ENCODE measurements at regions not wholly inside any gene's neighbourhood (a gene's known extent, or its start where the extent isn't known, plus 50 kb on each side); places are given as distances from the start of the nearest gene placed in this dataset.
"Not testable (repeated sequence)": the region's sequence is repeated elsewhere in the genome, so short reads cannot be mapped to it uniquely, and the experiment has no call there.

DNA sequence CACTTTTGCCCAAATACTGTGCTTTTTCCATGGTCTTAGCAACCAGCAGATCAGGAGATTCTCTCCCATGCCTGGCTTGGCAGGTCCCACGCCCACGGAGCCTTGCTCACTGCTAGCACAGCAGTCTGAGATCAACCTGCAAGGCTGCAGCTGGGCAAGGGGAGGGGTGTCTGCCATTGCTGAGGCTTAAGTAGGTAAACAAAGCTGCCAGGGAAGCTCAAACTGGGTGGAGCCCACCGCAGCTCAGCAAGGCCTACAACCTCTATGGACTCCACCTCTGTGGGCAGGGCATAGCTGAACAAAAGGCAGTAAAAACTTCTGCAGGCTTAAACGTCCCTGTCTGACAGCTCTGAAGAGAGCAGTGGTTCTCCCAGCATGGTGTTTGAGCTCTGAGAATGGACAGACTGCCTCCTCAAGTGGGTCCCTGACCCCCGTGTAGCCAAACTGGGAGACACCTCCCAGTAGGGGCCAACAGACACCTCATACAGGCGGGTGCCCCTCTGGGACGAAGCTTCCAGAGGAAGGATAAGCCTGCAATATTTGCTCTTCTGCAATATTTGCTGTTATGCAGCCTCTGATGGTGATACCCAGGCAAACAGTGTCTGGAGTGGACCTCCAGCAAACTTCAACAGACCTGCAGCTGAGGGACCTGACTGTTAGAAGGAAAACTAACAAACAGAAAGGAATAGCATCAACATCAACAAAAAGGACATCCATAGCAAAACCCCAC, 132.8 kb upstream of the STARD13 start:
- not testable (repeated sequence) for DNase-seq

DNA sequence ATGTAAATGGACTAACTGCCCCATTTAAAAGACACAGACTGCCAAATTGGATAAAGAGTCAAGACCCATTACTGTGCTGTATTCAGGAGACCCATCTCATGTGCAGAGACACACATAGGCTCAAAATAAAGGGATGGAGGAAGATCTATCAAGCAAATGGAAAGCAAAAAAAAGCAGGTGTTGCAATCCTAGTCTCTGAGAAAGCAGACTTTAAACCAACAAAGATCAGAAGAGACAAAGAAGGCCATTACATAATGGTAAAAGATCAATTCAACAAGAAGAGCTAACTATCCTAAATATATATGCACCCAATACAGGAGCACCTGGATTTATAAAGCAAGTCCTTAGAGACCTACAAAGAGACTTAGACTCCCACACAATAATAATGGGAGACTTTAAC, 134.6 kb upstream of the STARD13 start:
- DNase-seq: not testable (repeated sequence)

GRCh38 chr13:33426131-33426530, 140.6 kb upstream of the STARD13 start:
- DNase-seq: no peak

- DNase-seq: no peak
Observed at GRCh38 chr13:33433316-33433715, 147.8 kb upstream of the STARD13 start.

- no peak for DNase-seq
Observed at GRCh38 chr13:33434676-33435075, 149.1 kb upstream of the STARD13 start.

GRCh38 chr13:33435207-33435606, 149.7 kb upstream of the STARD13 start:
- no peak for DNase-seq

DNA sequence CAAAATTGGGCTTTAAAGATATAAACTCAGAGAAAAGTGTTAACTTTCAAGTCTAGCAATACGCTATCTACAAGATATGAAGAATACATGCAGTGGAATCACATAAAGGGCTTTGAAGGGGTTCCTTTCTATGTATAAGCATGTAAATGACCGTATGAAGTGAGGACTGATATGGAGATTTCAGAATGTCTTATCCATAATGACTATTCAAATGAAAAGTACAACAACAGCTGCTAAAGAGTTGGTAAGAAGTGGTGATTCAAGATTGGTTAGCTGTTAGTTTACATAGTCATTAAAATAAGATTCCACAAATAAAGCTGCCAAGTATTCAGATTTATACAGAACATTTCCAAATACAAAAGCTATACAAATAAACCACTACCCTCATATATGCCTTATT, 153.4 kb upstream of the STARD13 start:
- DNase-seq: no peak

- DNase-seq: no peak
Observed at GRCh38 chr13:33441015-33441414, 155.5 kb upstream of the STARD13 start.

DNA sequence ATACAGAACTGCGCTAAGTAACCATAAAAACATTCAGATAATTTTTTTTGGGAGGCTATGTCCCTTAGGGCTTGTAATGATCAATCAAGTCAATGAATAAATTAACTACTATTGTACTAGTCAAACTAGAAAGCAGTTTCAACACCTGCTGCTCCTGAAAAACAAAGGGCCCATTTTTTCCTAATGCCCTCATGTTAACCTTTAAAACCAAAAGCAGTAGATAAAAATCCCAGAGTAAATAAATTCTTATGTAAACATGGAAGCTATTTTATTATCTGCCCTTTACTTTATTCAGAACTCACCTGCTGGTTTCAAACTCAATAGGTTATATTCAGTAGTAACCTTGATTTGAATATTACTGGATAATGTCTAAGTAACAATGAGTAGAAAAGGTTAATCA, 159.5 kb upstream of the STARD13 start:
- no peak for DNase-seq

- no peak for DNase-seq
Observed at GRCh38 chr13:33445476-33445875, 159.9 kb upstream of the STARD13 start.

DNA sequence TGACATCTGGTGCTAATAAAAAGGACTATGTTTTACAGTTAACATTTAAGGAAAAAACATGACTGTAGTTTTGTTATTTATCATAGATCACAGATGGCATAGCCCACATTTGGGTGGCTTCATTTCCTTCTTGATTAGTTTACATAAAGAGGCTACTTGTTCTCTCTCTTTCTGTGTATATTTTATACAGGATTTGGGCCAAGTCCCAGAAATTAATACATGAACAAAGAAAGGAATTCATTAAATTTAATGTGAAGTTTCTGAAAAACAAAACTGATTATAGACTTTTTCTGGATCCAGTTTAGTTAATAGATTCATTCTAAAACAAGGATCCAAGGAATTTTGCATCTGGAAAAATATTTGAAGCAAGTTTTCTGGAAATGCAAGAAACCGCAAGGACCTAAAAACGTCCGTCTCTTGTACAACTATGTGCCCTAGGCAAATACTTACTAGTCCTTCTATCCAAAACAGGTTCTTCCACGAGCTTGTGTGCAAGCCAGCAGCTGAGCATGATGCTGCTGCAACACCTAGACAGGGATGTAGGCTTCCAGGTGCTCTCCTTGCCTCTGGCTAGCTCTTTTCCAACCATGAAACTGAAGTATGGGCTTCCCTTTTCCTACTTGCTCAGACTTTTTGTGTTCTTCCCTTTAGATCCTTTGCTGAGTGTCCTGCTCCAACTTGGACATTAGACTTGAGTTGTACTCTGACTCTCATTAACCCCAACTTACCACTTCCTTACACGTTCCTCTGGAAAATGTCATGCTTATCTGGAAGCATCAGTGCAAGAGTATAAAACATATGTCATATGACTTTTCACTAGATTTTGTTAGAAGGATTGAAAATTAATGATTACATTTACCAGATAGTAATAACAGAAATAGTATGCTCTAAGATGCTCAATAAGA, 161.5 kb upstream of the STARD13 start:
- DNase-seq: no peak

DNA sequence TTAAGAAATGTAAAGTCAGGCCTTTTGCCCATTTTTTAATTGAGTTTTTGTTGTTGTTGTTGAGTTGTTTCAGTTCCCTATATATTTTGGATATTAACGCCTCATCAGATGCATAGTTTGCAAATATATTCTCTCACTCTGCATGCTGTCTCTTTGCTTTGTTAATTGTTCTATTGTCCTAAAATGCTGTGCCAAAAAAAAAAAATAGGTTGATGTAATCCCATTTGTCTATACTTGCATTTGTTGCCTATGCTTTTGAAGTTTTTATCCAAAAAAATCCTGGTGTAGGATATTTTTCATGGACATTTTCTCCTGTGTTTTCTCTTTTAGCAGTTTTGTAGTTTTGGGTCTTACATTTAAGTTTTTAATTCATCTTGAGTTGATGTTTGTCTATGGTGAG, 163.3 kb upstream of the STARD13 start:
- DNase-seq: no peak

- DNase-seq: no peak
Observed at GRCh38 chr13:33450956-33451709, 165.6 kb upstream of the STARD13 start.

DNA sequence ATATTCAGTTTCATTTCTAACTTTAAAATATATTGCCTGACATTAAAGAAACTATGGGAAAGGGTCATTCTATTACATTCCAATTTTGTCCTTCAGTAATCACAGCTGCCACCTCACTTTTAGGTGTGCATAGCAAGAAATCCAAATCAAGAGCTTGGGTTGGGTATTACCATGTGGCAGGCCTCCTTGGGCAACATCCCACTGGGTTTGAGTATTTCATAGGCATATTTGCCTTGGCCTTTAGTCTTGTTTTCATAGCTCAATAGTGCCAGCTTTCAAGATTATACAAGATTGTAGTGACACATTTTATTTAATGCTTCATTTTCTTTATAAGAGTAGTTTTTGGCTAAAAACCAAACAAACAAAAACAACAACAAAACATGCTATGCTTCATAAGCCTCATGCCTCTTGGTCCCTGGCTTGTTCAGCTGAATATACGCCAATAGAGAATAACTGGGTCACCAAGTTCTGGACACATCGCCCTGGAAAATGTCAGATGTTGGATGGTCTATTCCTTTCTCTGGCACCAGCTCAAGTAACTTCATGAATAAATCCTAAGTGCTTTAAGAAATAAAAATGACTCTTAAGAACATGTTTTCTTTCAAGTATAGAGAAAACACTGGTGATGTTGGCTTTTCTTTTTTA, 167.4 kb upstream of the STARD13 start:
- no peak for DNase-seq

DNA sequence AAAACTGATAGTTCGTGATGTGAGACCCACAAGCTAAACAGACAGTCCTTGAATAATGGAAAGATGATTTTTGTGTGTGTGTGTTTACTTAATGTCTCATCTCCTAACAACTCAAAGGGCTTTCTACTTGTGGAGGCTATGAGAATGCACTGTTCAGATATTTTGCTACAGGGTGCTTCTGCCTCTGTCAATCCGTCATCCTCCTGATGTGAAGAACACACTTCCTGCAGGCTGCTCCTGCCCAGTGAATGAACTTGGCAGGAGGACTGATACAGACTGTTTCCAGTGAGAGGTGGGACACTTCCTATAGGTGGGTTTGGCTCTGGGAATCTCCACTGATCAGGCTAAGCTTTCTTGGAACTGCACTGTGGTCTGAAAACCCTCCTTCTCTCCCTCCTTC, 168.4 kb upstream of the STARD13 start:
- no peak for DNase-seq

DNA sequence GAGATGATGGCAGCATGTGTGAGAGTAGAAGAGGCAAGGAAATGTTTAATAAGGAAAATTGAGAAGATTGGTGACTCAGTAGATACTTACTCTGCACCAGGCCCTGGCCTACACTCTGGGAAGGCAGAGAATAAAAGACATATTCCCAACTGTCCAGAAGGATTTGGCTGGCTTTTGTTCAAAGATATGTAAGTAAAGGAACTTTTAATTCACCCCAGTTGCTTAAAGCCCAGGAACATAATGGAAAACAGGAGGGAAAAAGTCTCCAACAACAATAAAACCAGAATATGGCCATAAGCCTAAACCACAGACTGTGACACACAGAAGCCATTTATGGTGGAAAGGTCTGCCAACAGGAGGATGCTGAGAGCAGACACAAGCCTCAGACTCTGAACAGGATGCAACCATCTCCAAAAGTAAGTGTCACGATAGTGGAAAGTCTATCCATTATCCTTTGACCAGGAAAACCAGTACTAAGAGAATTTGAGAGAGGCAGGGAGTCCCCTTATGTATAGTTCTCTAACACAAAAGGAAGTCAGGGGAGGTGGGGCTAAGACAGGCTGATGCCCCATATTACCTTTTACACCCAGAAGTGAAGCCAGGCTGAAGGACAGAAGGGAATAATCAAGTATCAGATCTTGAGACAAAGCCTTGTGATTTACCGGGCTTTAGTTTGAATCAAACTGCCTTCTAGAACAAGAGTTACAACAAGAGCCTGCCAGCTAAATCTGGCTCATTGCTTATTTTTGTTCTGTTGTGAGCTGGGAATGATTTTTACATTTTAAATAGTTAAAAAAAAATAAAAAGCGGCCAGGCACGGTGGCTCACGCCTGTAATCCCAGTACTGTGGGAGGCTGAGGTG, 169.5 kb upstream of the STARD13 start:
- no peak for DNase-seq

- no peak for DNase-seq
Observed at GRCh38 chr13:33459702-33460101, 174.1 kb upstream of the STARD13 start.

- DNase-seq: no peak
Observed at GRCh38 chr13:33462109-33462508, 176.6 kb upstream of the STARD13 start.

GRCh38 chr13:33464345-33464744, 178.8 kb upstream of the STARD13 start:
- no peak for DNase-seq

GRCh38 chr13:33466262-33466661, 180.7 kb upstream of the STARD13 start:
- DNase-seq: no peak

DNA sequence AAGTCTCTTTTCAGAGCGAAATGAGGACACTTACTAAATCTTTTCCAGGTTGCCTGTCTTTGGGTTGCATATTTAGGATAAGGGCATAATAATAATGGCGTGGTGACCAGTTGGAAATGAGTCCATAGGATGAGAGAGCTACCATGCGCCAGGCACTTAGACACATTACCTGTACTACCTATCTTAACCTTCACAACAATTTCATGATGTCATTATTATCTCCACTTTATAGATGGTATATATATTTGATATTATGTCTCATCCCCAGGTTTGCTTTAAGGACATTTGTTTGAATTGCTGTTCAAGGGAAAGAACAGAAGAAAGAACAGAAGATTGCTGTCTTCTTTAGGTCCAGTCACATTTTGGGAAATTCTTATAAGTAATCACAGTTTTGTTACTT, 182.0 kb upstream of the STARD13 start:
- no peak for DNase-seq

DNA sequence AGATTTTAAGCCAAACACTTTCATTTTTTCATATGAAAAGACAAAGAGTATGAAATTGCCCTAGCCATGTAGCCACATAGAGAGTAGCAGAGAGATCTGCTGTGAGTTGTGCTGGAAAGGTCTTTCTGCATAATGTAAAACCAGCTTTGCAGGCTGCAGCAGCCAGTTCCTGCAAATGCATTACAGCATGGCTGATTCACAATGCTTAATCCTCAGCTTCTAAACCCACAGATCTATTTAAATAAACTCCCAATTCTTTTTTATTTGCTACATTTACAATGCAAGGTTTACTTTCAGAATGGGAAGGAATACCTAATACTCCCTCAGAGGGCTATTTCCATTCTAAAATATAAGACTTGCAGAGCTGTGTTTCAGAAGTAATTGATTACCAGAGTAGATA, 185.6 kb upstream of the STARD13 start:
- DNase-seq: no peak

Data from activated CD4-positive, alpha-beta T cell treated with anti-CD3 and anti-CD28 coated beads, Interleukin-2, amount 50 U/mL, for 4 hours (primary cell).